ENCODE measurements at regions not wholly inside any gene's neighbourhood (a gene's known extent, or its start where the extent isn't known, plus 50 kb on each side); places are given as distances from the start of the nearest gene placed in this dataset.
"Not testable (repeated sequence)": the region's sequence is repeated elsewhere in the genome, so short reads cannot be mapped to it uniquely, and the experiment has no call there.

DNA sequence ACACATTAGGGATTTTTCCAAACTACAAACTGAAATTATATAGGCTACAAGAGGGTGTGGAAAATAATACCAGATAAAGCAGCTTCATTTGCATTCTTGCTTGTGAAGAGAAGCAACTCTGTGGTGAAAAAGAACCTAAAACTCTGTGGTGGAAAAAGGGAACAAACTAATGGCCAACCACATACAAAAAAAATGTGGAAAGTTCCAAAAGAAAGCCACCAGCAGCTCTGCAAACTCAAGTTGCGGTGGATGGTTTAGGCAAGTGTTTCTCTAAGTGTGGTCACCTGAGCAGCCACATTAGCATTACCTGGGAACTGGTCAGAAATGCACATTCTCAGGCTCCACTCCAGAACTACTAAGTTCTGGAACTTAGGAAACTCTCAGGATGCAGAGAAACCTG is 586.4 kb downstream of the ACTL7B start:
- no peak for DNase-seq

DNA sequence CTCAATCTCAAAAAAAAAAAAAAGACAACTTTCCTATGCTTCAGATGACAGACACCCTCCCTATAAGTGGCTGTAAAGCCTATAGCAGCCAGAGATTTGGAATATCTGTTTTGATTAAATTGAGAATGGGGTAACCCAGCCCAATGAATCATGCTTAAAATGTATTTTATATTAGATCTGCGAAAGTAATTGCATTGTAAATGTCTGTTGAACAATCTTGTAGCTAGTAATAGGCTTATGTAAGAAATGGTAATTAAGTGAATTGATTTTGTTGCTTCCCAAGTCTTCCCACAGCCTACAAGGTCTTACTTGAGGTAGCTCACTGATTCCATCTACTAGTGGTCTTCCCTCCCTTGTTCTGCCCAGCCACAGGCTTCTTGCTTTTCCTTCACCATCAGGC is 590.7 kb downstream of the ACTL7B start:
- no peak for DNase-seq

DNA sequence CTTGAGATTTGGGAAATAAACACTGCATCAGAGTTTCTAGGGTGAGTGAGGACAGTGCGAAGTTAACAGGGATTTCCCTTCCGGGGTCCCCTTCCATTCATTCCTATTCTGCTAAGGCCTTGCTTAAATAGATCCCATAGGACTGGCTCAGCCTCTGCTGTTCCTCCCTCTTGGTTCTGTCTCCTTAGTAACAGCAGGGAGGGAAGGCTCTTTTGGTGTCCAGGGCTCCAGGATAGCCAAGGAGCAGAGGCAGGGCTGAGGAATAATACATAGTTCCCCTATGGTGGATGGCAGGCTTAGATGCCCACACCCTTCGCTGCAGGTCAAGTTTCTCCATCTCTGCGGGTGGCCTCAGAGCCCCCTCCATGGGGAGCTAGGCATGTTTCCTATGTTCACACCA is 591.7 kb downstream of the ACTL7B start:
- no peak for DNase-seq

DNA sequence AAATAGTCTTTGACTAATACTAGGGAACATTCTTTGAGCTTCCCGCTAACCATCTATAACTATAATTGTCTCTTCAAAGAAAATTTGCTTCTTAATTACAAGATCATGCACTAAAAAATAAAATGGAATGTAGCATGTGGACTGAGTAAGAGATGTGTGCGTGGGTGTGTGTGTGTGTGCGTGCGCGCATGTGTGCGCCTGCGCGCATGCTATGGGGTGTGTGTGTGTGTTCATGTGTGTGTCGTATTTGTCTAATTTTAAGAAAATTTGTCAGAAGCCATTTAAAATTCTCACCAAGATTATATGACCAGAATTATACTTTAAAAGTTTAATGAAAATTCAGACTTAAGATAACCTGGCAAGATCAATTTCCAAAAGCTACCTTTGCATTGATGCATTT is 593.0 kb downstream of the ACTL7B start:
- DNase-seq = no peak

GRCh38 chr9:108259917-108260675 is 595.7 kb downstream of the ACTL7B start:
- DNase-seq = no peak

DNA sequence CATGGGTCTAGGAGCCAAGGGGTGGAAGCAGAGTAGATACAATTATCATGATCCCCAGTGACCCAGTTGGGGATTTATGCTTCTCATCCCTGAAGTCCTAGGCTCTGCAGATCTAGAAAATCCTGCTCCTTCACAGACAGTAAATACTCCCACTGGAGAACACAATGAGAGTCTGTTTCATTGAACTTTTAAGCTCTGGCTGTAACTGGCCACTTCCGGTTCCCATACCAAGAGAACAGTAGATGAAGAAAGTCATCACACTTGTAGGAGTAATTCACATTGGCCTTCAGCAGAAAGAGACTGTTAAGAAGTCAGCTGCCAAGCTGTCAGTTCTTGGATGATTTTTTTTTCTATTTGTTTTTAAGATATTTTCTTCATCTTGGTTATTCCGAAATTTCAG is 597.1 kb downstream of the ACTL7B start:
- DNase-seq = no peak

DNA sequence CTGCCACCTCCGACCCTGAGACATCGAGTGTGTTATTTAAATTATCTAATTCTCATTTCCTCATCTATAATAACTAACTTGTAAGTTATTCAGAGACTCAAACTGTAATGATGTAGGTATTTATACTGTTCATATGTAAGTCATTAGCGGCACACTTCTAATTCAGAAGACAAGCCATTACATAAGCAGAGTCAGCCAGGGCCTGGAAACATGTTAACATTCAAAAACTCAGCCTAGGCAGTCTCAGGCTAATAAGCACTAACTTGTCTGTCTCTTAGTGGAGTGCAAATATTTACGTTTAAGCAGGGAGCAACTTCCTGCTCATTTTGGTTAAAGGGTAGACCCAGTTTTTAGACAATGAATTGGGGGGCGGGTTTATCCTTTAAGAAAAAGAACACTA is 598.4 kb downstream of the ACTL7B start:
- DNase-seq = no peak

- DNase-seq = no peak
Measured at GRCh38 chr9:108254236-108254635, 601.5 kb downstream of the ACTL7B start.

- DNase-seq = not testable (repeated sequence)
Measured at GRCh38 chr9:108247391-108247790, 608.4 kb downstream of the ACTL7B start.

GRCh38 chr9:108245901-108246300 is 609.9 kb downstream of the ACTL7B start:
- no peak for DNase-seq

- DNase-seq = no peak
Measured at GRCh38 chr9:108245331-108245730, 610.5 kb downstream of the ACTL7B start.

- DNase-seq = no peak
Measured at GRCh38 chr9:108244686-108245085, 611.1 kb downstream of the ACTL7B start.

- no peak for DNase-seq
Measured at GRCh38 chr9:108241384-108242073, 614.3 kb downstream of the ACTL7B start.

DNA sequence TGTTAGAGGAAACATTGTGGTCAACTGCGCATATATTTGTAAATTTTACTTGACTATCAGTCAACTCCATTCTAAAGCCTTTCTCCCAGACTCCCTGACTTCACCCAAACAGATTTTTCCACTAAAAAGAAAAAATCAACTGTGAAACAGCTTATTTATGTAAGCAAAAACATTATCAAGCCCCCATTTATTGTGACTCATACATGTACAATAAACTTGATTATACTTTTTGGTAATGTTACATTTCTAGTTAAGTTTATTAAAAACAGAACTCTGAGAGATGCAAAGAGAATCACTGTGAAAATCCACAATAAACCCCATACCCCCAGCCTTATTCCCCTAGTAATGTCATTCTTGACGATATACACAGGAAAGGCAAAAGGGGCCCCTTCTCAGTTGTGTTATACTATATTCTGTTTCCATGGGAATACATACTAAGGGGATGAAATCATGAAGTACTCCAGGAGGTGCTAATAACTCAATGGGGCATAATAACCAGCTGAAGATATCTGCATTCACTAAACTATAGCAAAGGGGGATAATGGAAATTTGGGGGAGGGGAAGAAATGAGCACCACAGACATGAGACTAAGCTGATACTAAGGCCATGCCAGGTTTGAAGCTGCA is 616.0 kb downstream of the ACTL7B start:
- no peak for DNase-seq

- DNase-seq = no peak
Measured at GRCh38 chr9:108235609-108236008, 620.2 kb downstream of the ACTL7B start.

GRCh38 chr9:108234811-108235210 is 621.0 kb downstream of the ACTL7B start:
- no peak for DNase-seq

- DNase-seq = no peak
Measured at GRCh38 chr9:108225149-108225800, 630.5 kb downstream of the ACTL7B start.

- DNase-seq = no peak
Measured at GRCh38 chr9:108224716-108225115, 631.1 kb downstream of the ACTL7B start.

DNA sequence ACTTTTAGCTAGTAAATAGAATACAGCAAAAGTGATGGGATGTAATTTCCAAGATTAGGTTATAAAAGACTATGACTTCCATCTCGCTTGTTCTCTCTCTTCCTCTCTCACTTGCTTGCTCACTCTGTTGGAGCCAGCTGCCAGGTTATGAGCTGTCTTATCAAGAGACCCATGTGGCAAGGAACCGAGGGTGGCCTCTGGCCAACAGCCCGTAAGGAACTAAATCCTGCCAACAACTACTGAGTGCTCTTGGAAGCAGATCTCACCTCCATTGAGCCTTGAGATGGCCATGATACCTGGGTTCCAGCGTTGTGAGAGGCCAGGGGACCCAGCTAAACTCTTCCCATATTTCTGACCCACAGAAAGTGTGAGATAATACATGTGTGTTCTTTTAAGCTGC is 636.1 kb downstream of the ACTL7B start:
- no peak for DNase-seq

DNA sequence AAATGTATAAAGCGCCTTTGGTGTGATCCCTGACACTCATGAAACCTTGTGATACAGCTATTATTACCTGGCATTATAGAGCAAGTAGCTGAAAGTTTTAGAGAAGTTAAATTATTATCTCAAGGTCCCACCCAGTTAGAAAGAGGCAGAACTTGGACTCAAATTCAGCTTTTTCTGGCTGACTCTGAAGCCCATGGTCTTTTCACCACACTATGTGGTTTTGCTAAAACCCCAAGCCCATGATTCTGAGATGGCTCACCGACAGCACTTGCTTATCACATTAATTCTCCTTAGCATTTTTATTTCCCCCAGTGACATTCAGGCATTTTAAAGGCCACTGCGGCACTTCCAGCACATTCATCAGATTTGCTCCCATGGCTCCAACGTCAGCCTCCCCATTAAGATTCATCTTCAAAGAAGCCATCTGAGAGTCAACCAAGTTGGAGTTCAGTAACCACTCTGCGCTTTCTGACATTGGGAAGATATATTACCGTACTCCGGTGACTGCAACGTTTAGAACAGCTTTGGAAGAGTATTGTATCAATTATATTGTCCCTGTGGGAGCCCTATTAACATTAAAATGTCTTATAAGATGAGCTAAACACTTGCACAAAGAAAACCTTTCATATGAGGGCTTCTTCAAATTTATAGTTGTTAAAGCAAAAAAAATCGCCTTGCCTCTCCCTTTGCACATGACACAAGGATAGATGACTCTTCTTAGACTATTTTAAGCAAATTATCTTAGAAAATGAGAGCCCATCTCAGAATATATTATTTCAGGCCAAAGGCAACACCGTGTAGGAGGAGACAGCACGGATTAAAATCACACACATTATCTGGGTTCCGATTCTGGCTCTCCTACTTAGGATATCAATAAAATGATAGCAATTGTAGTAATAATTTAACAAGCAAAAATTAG is 638.1 kb downstream of the ACTL7B start:
- DNase-seq = no peak

DNA sequence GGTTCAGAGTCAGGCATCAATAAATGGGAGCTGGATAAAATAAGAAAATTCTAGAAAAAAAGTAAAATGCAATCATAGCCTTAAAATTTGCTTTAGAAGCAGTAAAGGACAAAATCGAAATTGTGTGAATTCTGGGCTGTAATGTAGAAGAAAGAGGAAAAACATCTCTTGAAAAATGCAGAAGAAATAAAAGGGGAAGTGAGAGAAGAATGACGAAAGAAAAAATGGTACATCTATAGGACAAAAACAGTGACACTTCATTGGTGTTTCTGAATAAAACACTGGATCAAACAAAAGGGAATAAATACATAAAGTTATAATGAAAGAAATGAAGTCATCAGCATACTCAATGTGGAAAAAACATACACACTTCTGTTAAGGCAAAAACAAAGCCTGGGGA is 642.3 kb downstream of the ACTL7B start:
- no peak for DNase-seq

GRCh38 chr9:108212184-108212583 is 643.6 kb downstream of the ACTL7B start:
- DNase-seq = no peak

Data from NCI-H2227 treated with DMSO at 0.1 percent for 48 hours (cell line).